Endothelial cell of umbilical vein (primary cell): ENCODE measurements at regions not wholly inside any gene's neighbourhood (a gene's known extent, or its start where the extent isn't known, plus 50 kb on each side); places are given as distances from the start of the nearest gene placed in this dataset.

Source experiments
- BruUV-seq: library from RNA; stranded (reverse); fragments of 400-500 nt; replicated peaks from 2 replicates; lab custom pipeline; 2021; lab: Mats Ljungman, UMichigan
- CTCF ChIA-PET: fragments of 300-600, 350-600 bp; sonication (Branson Sonifier 250); formaldehyde crosslinking; loops from one replicate; lab custom pipeline; 2021; ENCODE audit warnings: antibody characterized with exemption, inconsistent platforms; lab: Charles Lee
- POLR2A ChIA-PET: fragments of 300-600, 350-600 bp; sonication (Branson Sonifier 250); formaldehyde crosslinking; loops from one replicate; lab custom pipeline; 2021; ENCODE audit warnings: antibody characterized with exemption, inconsistent platforms; lab: Charles Lee
- DNase-seq: peaks from one replicate; pipeline ENCODE4 v3.0.0-alpha.2; 2011; ENCODE audit warnings: low read depth, low spot score
- FAIRE-seq: peaks from 2 replicates; lab custom pipeline; 2011; peaks lifted over from hg19 to GRCh38; lab: Jason Lieb, UNC
- H2AFZ ChIP-seq: 2 replicates; pipeline ENCODE4 v1.6.0; 2012; ENCODE audit warnings: low read depth, low read length, control low read depth, inconsistent platforms
- H3K27ac ChIP-seq: 2 replicates; pipeline ENCODE4 v1.5.1; 2011; ENCODE audit warnings: low read depth, mild to moderate bottlenecking, control low read depth, low read length, moderate library complexity; ENCODE audit not compliant: insufficient read depth
- H3K27me3 ChIP-seq, 2 experiments: 2 replicates each; pipeline versions ENCODE4 v1.6.0 to v1.6.1; 2011; ENCODE audit warnings: low read length in 2 of 2, mixed read lengths in 1 of 2; ENCODE audit not compliant: control insufficient read depth in 2 of 2, insufficient read depth in 2 of 2
- H3K36me3 ChIP-seq, 2 experiments: 2 replicates in 1 of 2; 3 replicates in 1 of 2; pipeline ENCODE4 v1.5.1; 2011; ENCODE audit warnings: low read length in 2 of 2, mild to moderate bottlenecking in 1 of 2, moderate library complexity in 1 of 2; ENCODE audit not compliant: control insufficient read depth in 2 of 2, insufficient read depth in 2 of 2; ENCODE audit errors: extremely low read depth in 1 of 2
- H3K4me1 ChIP-seq: 3 replicates; pipeline ENCODE4 v1.5.1; 2011; ENCODE audit warnings: mild to moderate bottlenecking, low read length; ENCODE audit not compliant: control insufficient read depth, insufficient read depth; ENCODE audit errors: extremely low read depth
- H3K4me2 ChIP-seq: 2 replicates; pipeline ENCODE4 v1.6.1; 2011; ENCODE audit warnings: low read length, control low read depth, mixed read lengths; ENCODE audit not compliant: insufficient read depth
- H3K4me3 ChIP-seq, 3 experiments: fragments of 200-600 bp in 1 of 3; sonication (generic), shearing (Covaris generic) in 1 of 3; replicated peaks in 1 of 3; 2 replicates each; pipeline ENCODE4 v1.5.1; 2011 to 2016; ENCODE audit warnings: control low read depth in 3 of 3, low read length in 3 of 3, mild to moderate bottlenecking in 2 of 3, inconsistent platforms in 1 of 3, low read depth in 1 of 3, moderate library complexity in 1 of 3; ENCODE audit not compliant: insufficient read depth in 1 of 3
- H3K79me2 ChIP-seq: 2 replicates; pipeline ENCODE4 v1.6.0; 2012; ENCODE audit warnings: low read length, inconsistent platforms; ENCODE audit not compliant: control insufficient read depth, insufficient read depth
- H3K9ac ChIP-seq: replicated peaks from 2 replicates; pipeline ENCODE3; 2011; ENCODE audit warnings: low read length, control low read depth; ENCODE audit not compliant: insufficient read depth; ENCODE audit errors: extremely low read depth
- H3K9me1 ChIP-seq: replicated peaks from 3 replicates; pipeline ENCODE4 v1.6.0; 2011; ENCODE audit warnings: mild to moderate bottlenecking, low read length; ENCODE audit not compliant: control insufficient read depth, insufficient read depth; ENCODE audit errors: extremely low read depth
- H3K9me3 ChIP-seq: replicated peaks from 2 replicates; pipeline ENCODE4 v1.5.1; 2012; ENCODE audit warnings: low read length, inconsistent platforms; ENCODE audit not compliant: control insufficient read depth, insufficient read depth
- H4K20me1 ChIP-seq: replicated peaks from 2 replicates; pipeline ENCODE3; 2011; ENCODE audit warnings: mild to moderate bottlenecking, low read length; ENCODE audit not compliant: control insufficient read depth, insufficient read depth; ENCODE audit errors: extremely low read depth
- CTCF ChIP-seq, 2 donors: IDR thresholded peaks; 1 replicate in 1 of 2; 2 replicates in 1 of 2; pipeline ENCODE4 v1.5.1; 2011; ENCODE audit warnings: low read length in 2 of 2, mild to moderate bottlenecking in 2 of 2, moderate library complexity in 2 of 2, control low read depth in 1 of 2, inconsistent platforms in 1 of 2, low read depth in 1 of 2; ENCODE audit not compliant: insufficient read depth in 1 of 2; ENCODE audit errors: extremely low read depth in 1 of 2
- EZH2 ChIP-seq: IDR thresholded peaks from 2 replicates; pipeline ENCODE4 v1.6.1; 2012; ENCODE audit warnings: borderline replicate concordance, low read depth, mild to moderate bottlenecking, moderate library complexity, low read length, inconsistent platforms; ENCODE audit not compliant: severe bottlenecking
- FOS ChIP-seq: IDR thresholded peaks from 2 replicates; pipeline ENCODE4 v1.6.1; 2011; ENCODE audit warnings: mild to moderate bottlenecking, low read length, moderate library complexity, borderline replicate concordance; ENCODE audit not compliant: insufficient read depth
- GATA2 ChIP-seq: IDR thresholded peaks from 2 replicates; pipeline ENCODE4 v1.7.0; 2011; ENCODE audit warnings: low read depth, mild to moderate bottlenecking, moderate library complexity, mixed read lengths, low read length; ENCODE audit not compliant: insufficient read length, insufficient read depth
- JUN ChIP-seq: IDR thresholded peaks from 2 replicates; pipeline ENCODE4 v1.6.1; 2011; ENCODE audit warnings: borderline replicate concordance, low read depth; ENCODE audit not compliant: insufficient read length, insufficient read depth
- MAX ChIP-seq: IDR thresholded peaks from 2 replicates; pipeline ENCODE4 v1.6.1; 2011; ENCODE audit not compliant: insufficient read depth, insufficient read length
- MYC ChIP-seq: IDR thresholded peaks from one replicate; pipeline ENCODE4 v1.6.1; 2011; ENCODE audit warnings: mild to moderate bottlenecking, low read depth, low read length
- POLR2A ChIP-seq: IDR thresholded peaks from 2 replicates; pipeline ENCODE4 v1.6.1; 2012; ENCODE audit warnings: low read depth, mild to moderate bottlenecking, control low read depth, low read length
- POLR2AphosphoS5 ChIP-seq: IDR thresholded peaks from 2 replicates; pipeline ENCODE4 v1.6.1; 2012; ENCODE audit warnings: low read depth, mild to moderate bottlenecking, control low read depth, low read length, moderate library complexity; ENCODE audit not compliant: insufficient read depth
- dilution Hi-C: fragments of 300-500 bp; cut with MboI; formaldehyde crosslinking; loops from one replicate; pipeline ENCODE4 v1.15.0; 2019; ENCODE audit warnings: low sequenced_read_pairs; ENCODE audit not compliant: extremely low pct_ligation_motif_present
- intact Hi-C: fragments of 100-400 bp; cut with micrococcal nuclease; formaldehyde crosslinking; loops from one replicate; pipeline ENCODE4 v1.10.0; 2022

- H3K9me1 ChIP-seq = no peaks in the 10 kb centered on the region
- DNase-seq (no peak), FAIRE-seq (no peak)
- no peak overlapping the region for H3K27ac ChIP-seq
- no peaks in the 10 kb centered on the region for H3K27me3 ChIP-seq
- CTCF ChIA-PET = interaction anchor here (1.0 to 1.6 kb wide), 7 partner anchors 11 to 1978 kb away, joined by 3 to 5 read pairs (median 4); no protein-coding TSS in a partner anchor
- H2AFZ ChIP-seq = no peak overlapping the region
- H3K4me1 ChIP-seq = peaks cover 21% of the 10 kb centered on the region
- no peak overlapping the region for H3K4me3 ChIP-seq
- TF ChIP-seq FOS (no peak), POLR2A (no peak), MAX (no peak), GATA2 (no peak), EZH2 (no peak), JUN (no peak), POLR2AphosphoS5 (no peak), MYC (no peak), CTCF (IDR thresholded peaks at IDR 0.05; ENCODE audit: extremely low read depth in 1 of 2, insufficient read depth in 1 of 2, low read depth in 1 of 2, low read length in 2 of 2) (no peak)
- H3K9me3 ChIP-seq = no peaks in the 10 kb centered on the region
- dilution Hi-C loops (no loop called here), intact Hi-C loops (no loop called here)
- H3K36me3 ChIP-seq = no peaks in the 10 kb centered on the region
- no peak overlapping the region for H3K4me2 ChIP-seq
- POLR2A ChIA-PET = no interaction called here
- no peaks in the 10 kb centered on the region for H4K20me1 ChIP-seq
- BruUV-seq = no TSS peak
- no peak overlapping the region for H3K9ac ChIP-seq
- H3K79me2 ChIP-seq = no peaks in the 10 kb centered on the region
These were observed 1036.1 kb downstream of the MCTP2 start for GRCh38 chr15:95267481-95267880.
